ES-I3 (cell line): ENCODE measurements at regions not wholly inside any gene's neighbourhood (a gene's known extent, or its start where the extent isn't known, plus 50 kb on each side); places are given as distances from the start of the nearest gene placed in this dataset.

Experiments used
- H3K36me3 ChIP-seq: 2 replicates; pipeline ENCODE4 v1.6.1; 2013; ENCODE audit warnings: mild to moderate bottlenecking, low read length, control low read depth, moderate library complexity; ENCODE audit not compliant: insufficient read depth
- H3K4me1 ChIP-seq: 2 replicates; pipeline ENCODE4 v1.6.1; 2013; ENCODE audit warnings: mild to moderate bottlenecking, control low read depth, low read length; ENCODE audit not compliant: insufficient read depth
- H3K9ac ChIP-seq: 2 replicates; pipeline ENCODE4 v1.6.1; 2013; ENCODE audit warnings: low read depth, mild to moderate bottlenecking, low read length, moderate library complexity
- H3K9me3 ChIP-seq: 2 replicates; pipeline ENCODE4 v1.6.1; 2013; ENCODE audit warnings: mild to moderate bottlenecking, low read length, moderate library complexity; ENCODE audit not compliant: control insufficient read depth, insufficient read depth

GRCh38 chr6:15994814-15995459 lies 133.9 kb upstream of the MYLIP start:
- H3K9me3 ChIP-seq, result no peaks in the 10 kb centered on the region
- H3K9ac ChIP-seq, result no peak overlapping the region
- no peaks in the 10 kb centered on the region; the same call in 1 of the 2 replicates for H3K4me1 ChIP-seq

GRCh38 chr6:15993716-15994228 lies 135.1 kb upstream of the MYLIP start:
- H3K9me3 ChIP-seq, result no peaks in the 10 kb centered on the region

More at GRCh38 chr6:15994814-15995459, 133.9 kb upstream of the MYLIP start:
- no peaks in the 10 kb centered on the region for H3K36me3 ChIP-seq

GRCh38 chr6:15990179-15990578 lies 138.7 kb upstream of the MYLIP start:
- Histone ChIP-seq H3K4me1 (peaks cover 7% of the 10 kb centered on the region), H3K36me3 (no peaks in the 10 kb centered on the region), H3K9me3 (no peaks in the 10 kb centered on the region), H3K9ac (no peak overlapping the region)

More at GRCh38 chr6:15993716-15994228, 135.1 kb upstream of the MYLIP start:
- no peaks in the 10 kb centered on the region; the same call in 1 of the 2 replicates for H3K4me1 ChIP-seq
- no peaks in the 10 kb centered on the region for H3K36me3 ChIP-seq
- no peak overlapping the region for H3K9ac ChIP-seq

- H3K36me3 ChIP-seq, result no peaks in the 10 kb centered on the region
- H3K9me3 ChIP-seq, result no peaks in the 10 kb centered on the region
- no peak overlapping the region for H3K9ac ChIP-seq
Observed at GRCh38 chr6:15989397-15989796, 139.5 kb upstream of the MYLIP start.

GRCh38 chr6:15987569-15987968 lies 141.3 kb upstream of the MYLIP start:
- H3K36me3 ChIP-seq, result no peaks in the 10 kb centered on the region
- H3K9me3 ChIP-seq, result no peaks in the 10 kb centered on the region

More at GRCh38 chr6:15989397-15989796, 139.5 kb upstream of the MYLIP start:
- peaks cover 7% of the 10 kb centered on the region for H3K4me1 ChIP-seq

GRCh38 chr6:15986027-15986629 lies 142.8 kb upstream of the MYLIP start:
- no peaks in the 10 kb centered on the region for H3K9me3 ChIP-seq
- H3K9ac ChIP-seq, result no peak overlapping the region
- H3K36me3 ChIP-seq, result no peaks in the 10 kb centered on the region
- H3K4me1 ChIP-seq, result peaks cover 7% of the 10 kb centered on the region

More at GRCh38 chr6:15987569-15987968, 141.3 kb upstream of the MYLIP start:
- H3K4me1 ChIP-seq, result peaks cover 7% of the 10 kb centered on the region
- no peak overlapping the region for H3K9ac ChIP-seq

- Histone ChIP-seq H3K4me1 (peaks cover 7% of the 10 kb centered on the region), H3K9me3 (no peaks in the 10 kb centered on the region), H3K36me3 (no peaks in the 10 kb centered on the region), H3K9ac (no peak overlapping the region)
Observed at GRCh38 chr6:15985379-15985959, 143.4 kb upstream of the MYLIP start.

- no peaks in the 10 kb centered on the region for H3K9me3 ChIP-seq
- H3K4me1 ChIP-seq, result no peaks in the 10 kb centered on the region
- H3K36me3 ChIP-seq, result no peaks in the 10 kb centered on the region
- no peak overlapping the region for H3K9ac ChIP-seq
Observed at GRCh38 chr6:15981956-15982355, 146.9 kb upstream of the MYLIP start.

- Histone ChIP-seq H3K36me3 (no peaks in the 10 kb centered on the region), H3K4me1 (no peaks in the 10 kb centered on the region), H3K9me3 (no peaks in the 10 kb centered on the region)
Observed at GRCh38 chr6:15980801-15981200, 148.1 kb upstream of the MYLIP start.

GRCh38 chr6:15978426-15978825 lies 150.5 kb upstream of the MYLIP start:
- H3K9ac ChIP-seq, result no peak overlapping the region
- H3K9me3 ChIP-seq, result peaks cover 5% of the 10 kb centered on the region; the same call in 1 of the 2 replicates
- no peaks in the 10 kb centered on the region for H3K4me1 ChIP-seq
- H3K36me3 ChIP-seq, result no peaks in the 10 kb centered on the region

More at GRCh38 chr6:15980801-15981200, 148.1 kb upstream of the MYLIP start:
- no peak overlapping the region for H3K9ac ChIP-seq

- no peaks in the 10 kb centered on the region for H3K36me3 ChIP-seq
Observed at GRCh38 chr6:15977050-15977449, 151.8 kb upstream of the MYLIP start.

GRCh38 chr6:15974817-15975216 lies 154.1 kb upstream of the MYLIP start:
- Histone ChIP-seq H3K9ac (no peak overlapping the region), H3K4me1 (no peaks in the 10 kb centered on the region), H3K9me3 (peaks cover 13% of the 10 kb centered on the region; the same call in 1 of the 2 replicates), H3K36me3 (no peaks in the 10 kb centered on the region)

More at GRCh38 chr6:15977050-15977449, 151.8 kb upstream of the MYLIP start:
- no peak overlapping the region for H3K9ac ChIP-seq
- peaks cover 13% of the 10 kb centered on the region; the same call in 1 of the 2 replicates for H3K9me3 ChIP-seq
- no peaks in the 10 kb centered on the region for H3K4me1 ChIP-seq

GRCh38 chr6:15970517-15970916 lies 158.4 kb upstream of the MYLIP start:
- Histone ChIP-seq H3K4me1 (no peaks in the 10 kb centered on the region), H3K9me3 (peaks cover 13% of the 10 kb centered on the region; the same call in 1 of the 2 replicates), H3K9ac (no peak overlapping the region), H3K36me3 (no peaks in the 10 kb centered on the region)

GRCh38 chr6:15969236-15969778 lies 159.6 kb upstream of the MYLIP start:
- no peak overlapping the region for H3K9ac ChIP-seq
- H3K36me3 ChIP-seq, result no peaks in the 10 kb centered on the region
- H3K9me3 ChIP-seq, result peaks cover 13% of the 10 kb centered on the region; the same call in 1 of the 2 replicates
- no peaks in the 10 kb centered on the region for H3K4me1 ChIP-seq
